ENCODE measurements at regions not wholly inside any gene's neighbourhood (a gene's known extent, or its start where the extent isn't known, plus 50 kb on each side); places are given as distances from the start of the nearest gene placed in this dataset.
"Not testable (repeated sequence)": the region's sequence is repeated elsewhere in the genome, so short reads cannot be mapped to it uniquely, and the experiment has no call there.

DNA sequence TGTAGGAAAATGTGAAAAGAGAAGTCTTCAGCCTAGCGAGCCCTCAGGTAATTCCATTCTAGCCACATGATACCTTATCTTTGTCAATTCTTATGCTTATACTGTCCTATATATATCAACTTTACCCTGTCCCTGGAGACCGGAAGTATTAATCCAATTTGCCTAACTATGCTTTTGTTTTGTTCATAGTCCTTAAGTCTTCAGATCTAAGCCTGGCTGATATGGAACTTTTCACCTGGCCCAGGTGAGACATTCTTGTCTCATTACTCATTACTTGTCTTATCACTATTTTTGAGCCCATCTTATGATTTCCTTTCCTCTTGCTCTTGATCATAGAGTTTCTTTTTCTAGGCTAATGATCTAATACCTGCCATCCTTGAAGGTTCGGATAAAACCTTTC, 194.1 kb upstream of the FANCL start:
- no peak for DNase-seq

DNA sequence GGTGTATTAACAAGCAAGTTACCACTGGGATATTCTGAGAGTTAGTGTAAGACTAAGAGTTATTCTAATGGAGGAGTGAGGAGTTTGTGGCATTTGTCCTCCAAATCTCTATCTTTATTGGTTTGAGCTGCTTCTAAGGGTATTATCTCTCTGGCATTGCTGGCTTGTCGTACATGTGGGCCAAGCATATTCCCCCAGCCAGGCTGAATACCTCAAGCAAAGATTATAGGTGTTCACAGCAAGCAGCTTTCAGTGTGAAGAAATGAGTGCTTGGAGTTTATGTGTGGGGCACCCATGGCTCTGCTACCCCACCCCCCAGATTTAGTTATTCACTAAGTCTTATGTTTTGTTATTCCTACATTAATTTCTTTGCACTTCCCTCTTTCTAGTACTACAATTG, 193.6 kb upstream of the FANCL start:
- no peak for DNase-seq

DNA sequence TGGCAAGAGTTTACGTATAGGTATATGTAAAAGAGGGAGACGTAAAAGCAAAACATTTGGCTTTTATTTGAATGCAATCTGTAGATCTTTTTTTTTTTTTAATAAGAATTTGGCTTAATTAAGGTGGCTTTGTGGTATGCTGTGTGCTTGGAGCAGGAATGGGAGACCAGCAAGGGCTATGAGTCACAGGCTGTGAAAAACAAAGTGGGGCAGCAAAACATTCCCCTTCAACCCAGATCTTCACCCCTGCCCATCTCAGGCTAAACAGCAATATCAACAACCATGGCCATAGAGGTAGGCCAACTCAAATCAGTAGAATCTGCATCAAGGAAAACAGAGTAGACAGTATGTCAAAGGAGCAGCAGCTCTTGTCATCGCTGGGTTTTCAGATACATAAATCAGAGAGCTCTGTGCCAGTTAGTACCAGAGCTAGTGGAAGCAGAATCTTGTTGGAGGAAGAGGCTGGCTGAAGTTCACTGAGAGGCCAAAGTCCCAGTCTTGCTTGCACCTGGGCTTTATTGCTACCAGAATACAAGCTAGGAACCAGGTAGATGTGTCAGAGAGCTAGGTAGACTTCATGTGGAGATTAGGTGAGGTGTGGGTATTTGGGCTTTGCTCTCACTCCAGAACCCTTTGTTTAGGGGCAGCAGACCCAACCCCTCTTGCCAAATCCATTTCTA, 191.5 kb upstream of the FANCL start:
- DNase-seq = no peak

DNA sequence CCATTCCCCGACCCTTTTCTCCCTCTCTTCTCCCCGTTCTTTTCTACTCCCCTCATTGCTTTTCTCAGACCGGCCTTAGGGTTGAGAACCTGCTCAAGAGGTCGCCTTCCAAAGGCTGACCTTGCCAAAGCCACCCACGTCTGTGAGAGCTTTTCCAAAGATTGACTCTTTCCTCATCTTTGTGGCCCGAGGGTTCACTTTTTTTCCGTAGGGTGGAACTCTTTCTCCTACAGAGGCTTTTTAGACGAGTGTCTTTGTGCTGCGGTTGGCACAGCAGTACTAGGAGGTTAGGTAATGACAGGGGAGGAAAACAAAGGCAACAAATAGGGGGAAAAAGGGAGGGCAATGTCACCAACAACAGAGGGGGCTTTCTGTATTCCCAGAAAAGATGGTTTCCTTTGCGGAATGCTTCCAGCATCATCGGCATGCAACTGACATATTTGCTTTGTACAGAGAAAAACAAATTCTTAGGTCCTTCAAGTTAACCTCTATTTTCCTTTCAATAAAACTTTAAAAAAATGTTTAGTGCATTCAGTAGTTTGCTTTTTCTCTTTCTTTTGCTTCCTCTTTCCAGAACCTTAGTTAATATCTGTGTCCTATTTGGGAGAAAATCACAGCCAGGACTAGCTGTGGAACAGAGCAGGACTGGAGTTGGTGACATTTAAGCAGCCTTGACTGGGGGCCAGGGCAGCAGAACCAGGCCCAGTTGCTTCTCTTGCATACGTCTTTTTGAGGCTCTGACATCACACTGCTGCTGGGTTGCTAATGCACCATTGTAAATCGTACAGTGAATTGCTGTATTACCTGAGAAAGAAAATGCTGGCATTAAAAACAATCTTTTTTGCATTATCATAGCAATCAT, 188.1 kb upstream of the FANCL start:
- no peak for DNase-seq

DNA sequence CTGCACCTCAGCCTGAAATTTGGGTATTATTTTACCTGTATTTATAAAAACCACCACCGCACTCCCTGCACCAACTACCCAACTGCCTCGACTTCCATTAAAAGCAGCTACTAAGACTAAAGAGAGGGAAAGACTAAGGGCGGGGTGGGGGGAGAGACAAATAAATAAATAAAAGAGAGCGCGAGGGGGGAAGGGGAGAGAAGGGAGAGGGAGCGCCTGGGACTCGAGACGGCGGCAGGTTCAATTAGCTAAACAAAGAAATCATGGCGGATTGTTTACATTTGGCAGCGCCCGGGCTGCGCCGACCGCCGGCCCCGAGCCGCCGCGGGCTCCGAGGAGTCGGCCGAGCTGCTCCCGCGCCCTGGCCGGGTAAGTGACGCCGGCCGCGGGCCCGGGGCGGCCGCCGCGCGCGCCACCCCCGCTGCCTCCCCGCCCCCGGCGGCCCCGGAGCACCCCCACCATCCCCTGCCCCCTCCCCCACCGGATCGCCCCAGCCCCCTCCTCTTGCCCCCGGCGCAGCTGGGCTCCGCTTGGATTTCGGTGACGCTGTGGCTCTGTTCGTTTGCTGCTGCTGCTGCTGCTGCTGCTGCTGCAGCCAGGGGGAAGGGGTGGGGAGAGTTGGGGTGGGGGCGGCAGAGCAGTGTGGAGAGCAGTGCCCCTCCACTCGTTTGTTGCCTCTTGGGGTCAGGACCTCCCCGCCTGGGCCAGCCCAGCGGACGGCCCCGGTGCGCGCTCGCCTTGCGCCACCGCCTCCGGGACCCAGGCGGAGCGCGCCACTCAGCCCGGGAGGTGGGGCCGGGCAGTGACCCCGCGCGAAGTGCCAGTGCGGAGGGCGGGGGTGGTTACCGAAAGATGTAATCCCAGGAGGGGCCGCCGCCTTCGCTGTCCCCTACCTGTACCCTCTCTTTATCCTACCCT, 187.2 kb upstream of the FANCL start:
- DNase-seq = no peak

DNA sequence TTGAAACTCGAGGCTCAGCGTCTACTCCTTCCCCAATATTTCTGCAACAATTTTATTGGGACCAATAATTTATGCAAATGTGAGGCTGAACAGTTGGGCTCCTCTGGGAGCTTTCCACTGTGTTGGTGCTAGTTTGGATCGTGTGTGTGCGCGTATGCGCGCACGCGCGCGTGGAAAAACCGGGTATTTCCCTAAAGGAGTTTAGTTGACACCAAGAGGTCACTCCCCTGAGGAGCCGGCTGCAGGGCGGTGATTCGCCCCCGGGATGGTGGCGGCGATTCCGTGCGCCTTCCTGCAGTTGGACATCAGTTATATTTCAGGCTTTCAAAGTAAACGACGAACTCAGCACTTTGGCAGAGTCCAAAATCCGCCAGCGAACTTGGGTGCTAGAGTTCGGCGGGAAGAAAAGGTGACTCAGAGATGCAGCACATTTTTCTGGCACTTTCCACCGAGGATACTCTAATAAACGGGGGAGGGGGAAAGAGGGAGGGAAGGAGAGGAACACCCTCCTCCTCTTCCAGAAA, 186.5 kb upstream of the FANCL start:
- DNase-seq = no peak

DNA sequence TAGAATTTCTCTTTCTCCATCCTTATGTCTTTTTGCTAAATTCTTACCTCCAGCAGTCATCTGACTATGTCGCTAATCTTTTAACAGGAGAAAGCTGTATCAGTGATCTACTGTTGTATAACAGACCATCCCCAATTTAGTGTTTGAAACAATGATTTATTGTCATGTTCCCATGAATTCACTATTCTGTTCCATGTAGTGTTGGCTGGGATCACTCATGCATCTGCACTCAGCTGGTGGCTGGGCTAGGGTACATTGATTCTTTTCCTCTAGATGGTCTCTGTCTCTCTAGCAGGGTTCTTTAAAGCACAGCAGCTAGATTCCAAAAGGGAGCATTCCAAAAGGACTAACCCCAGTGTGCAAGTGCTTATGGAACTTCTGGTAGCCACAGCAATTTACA, 184.2 kb upstream of the FANCL start:
- no peak for DNase-seq

DNA sequence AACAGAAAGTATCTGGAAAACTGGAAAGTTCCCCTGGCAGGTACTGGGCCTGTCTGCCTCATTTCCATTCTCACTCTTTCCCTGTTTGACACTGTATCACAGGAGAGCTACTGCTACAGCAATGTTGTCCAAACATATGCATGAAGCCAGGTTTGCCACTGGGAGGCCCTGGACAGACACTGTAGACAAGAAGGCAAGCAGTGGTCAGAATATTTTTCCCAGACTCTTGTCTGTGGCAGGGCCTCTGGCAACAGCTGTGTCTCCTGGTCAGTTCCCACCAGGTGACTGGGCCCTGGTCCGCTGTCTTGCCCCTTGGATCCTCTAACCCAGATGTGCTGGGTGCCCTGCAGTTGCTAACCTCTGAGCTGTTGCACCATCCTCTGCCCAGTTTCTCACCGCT, 178.9 kb upstream of the FANCL start:
- no peak for DNase-seq

DNA sequence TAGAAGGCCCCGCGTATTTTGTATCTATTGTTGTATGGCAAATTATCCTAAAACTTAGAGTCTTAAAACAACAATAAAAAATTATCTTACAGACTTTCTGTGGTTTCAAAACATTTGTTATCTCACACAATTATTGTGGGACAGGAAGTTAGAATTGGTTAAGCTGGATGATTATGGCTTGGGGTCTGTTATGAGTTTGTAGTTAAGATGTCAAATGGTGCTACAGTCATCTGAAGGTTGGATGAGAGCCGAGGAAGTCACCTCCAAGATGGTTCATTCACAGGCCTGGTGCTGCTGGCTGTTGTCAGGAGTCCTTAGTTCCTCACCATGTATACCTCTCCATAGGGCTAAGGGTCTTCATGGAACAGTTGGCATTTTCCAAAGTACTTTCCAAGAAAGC, 175.6 kb upstream of the FANCL start:
- no peak for DNase-seq

DNA sequence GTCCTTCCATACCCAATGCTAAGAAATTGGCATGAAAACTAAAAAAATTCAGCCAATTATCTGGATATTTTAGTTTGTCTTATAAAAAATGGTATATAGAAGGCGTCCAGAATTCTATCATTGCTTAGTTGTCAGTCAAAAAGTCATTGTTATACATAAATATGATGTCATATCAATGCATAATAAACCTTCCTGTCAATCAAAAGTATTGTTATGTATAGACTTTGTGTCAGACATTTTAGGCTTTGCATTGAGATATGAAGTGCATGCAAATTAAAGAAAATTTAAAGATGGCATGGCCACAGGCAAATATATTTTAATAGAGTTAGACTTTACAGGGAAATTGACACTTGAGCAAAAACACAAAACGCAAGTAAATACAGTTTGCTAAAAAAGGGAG, 173.4 kb upstream of the FANCL start:
- DNase-seq = no peak

DNA sequence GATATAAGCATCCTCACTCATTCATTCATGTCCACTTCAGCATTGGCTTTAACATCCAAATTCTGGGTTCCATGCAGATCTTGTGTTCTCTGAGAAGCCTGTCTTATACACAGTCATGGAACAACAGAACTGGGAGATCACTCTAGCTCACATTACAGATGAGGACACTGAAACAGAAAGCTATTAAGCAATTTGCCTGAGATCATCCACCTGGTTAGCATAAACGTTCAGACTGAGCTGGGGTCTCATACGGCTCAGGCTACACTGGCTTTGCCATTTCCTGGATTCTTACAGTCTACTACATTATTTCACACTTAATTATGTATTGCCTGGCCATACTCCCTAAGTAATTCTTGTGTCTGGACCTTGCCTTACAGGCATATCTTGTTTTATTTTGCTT, 169.4 kb upstream of the FANCL start:
- DNase-seq = no peak

DNA sequence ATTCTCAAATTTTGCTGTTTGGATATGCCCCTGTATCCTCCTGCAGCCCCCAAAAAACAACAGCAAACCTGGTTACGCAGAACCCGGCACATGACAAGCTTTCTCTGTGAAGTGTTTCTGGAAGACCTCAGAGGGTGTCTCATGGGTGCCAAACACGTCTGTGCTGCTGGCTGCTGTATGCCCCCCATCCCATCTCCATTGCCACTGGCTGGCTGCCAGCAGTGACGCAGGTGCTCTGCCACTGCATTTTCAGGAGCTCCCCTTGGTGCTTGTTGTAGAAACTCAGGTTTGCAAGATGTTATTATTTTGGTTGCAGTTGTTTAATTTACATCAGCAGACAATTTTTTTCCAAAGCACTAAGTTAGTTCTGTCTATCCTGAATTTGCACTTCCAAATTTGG, 166.4 kb upstream of the FANCL start:
- no peak for DNase-seq

DNA sequence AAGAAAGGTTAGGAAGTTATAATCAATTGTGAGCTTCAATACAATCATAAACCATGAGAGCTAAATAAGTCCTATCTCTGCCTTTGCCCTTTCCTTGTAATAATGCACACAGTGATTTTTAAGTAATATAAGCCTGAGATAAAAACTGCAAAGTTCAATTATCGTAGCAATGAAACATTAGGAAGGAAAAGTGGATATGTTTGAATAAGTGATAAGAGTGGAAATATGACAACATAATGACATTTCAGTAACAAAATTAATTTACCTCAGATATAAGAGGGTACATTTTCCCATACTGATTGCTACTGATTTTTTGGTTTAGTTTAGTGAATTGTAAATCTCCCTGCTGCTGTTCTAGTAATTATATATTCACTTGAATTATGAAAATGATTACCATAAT, 164.2 kb upstream of the FANCL start:
- DNase-seq = no peak

DNA sequence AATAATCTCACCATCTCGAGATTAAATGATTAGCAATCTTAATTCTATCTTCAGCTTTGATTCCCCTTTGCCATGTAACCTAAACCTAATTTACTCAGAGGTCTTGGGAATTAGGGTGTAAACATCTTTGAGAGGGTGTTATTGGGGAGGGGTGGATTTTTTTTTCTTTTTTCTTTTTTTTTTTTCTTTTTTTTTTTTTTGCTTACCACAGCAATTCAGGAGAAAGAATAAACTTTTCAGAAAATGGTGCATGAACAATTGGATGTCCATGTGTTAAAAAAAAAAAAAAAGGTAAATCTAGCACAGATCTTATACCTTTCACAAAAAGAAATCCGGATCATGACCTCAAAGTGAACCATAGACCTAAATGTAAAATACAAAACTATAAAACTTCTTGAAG, 160.8 kb upstream of the FANCL start:
- no peak for DNase-seq

DNA sequence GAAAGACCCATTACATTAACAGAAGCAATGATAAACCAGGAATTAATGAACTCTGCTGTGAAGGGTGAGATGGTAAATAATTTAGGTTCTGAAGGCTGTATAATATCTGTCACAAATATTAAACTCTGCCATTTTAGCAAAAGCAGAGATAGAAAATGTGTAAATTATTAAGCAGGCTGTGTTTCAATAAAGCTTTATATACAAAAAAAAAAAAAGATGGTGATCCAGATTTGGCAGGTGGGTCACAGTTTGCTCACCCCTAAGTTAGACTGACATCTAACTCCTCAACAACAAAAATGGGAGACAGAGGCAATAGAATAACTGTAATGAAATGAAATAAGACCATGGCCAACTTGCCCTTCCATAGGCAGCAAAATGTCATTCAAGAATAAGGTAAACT, 157.3 kb upstream of the FANCL start:
- no peak for DNase-seq

DNA sequence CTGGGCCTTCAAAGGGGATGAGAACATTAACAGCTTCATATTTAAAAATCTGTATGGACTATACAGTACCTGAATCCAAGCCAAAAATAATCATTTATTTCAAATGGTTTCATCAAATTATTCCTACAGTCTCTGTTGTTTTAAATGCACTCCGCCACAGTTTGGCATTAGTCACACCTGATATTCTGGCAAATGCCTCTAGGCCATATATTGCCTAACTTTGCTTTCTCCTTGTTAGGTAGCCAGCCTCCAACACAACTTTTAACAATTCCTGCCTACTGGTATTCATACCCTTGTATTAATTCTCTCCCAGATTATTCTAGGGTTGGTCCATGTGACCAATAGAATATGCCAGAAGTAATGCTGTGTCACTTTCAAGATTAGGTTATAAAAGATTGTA, 146.6 kb upstream of the FANCL start:
- DNase-seq = no peak

DNA sequence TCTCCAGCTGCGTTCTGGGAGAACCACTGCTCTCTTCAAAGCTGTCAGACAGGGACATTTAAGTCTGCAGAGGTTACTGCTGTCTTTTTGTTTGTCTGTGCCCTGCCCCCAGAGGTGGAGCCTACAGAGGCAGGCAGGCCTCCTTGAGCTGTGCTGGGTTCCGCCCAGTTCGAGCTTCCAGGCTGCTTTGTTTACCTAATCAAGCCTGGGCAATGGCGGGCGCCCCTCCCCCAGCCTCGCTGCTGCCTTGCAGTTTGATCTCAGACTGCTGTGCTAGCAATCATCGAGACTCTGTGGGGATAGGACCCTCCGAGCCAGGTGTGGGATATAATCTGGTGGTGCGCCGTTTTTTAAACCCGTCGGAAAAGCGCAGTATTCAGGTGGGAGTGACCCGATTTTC, 145.8 kb upstream of the FANCL start:
- DNase-seq = not testable (repeated sequence)

DNA sequence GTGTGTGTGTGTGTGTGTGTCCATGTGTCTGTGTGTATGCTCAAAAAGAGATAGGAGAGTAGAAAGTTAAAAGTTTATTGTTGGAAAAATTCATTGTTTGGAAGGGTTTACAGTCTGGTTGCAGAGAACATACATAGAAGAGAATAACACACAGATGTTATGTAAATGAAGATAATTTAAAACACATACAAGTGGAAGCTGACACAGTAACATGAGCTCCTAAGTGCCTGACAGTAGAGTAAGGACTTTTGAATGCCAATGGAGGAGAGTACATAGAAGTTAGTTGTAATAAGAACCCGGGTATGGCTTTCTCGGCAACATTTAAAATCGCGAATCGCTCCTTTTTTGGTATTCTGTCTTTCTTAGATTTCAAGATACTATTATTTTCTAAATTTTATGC, 137.0 kb upstream of the FANCL start:
- DNase-seq = no peak

DNA sequence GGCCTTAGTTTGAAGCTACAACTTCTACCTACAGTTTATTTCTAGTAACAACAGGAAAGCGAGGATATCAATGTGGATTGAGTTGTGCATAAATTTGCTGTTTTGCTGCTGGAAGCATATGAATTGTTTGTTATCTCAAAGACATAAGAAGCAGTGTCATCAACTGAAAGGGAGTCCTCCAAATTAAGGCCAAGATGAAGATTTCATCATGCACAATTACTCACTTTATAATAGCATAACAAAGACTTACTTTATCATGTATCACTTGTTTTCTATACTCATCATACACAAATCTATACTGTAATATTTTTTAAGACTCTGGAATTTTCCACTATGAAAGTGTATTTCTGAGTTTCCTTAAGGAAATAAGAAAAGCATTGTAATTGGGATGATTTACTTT, 136.1 kb upstream of the FANCL start:
- no peak for DNase-seq

DNA sequence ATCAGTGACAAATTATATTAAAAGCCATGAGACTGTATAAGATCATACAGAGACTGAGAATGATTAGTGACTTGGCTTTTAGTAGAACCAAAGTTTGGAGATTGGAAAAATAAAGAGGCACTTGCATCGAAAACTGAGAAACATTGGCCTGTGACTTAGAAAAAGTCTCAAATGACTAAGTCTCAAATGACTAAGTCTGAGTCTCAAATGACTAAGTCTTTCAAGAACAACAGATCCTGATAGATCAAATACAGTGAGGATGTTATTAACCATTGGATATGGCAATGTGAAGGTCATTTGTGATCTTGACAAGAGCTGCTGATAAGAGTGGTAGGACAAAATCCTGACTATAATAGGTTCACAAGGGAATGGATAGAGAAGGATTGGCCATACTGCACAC, 135.5 kb upstream of the FANCL start:
- no peak for DNase-seq

DNA sequence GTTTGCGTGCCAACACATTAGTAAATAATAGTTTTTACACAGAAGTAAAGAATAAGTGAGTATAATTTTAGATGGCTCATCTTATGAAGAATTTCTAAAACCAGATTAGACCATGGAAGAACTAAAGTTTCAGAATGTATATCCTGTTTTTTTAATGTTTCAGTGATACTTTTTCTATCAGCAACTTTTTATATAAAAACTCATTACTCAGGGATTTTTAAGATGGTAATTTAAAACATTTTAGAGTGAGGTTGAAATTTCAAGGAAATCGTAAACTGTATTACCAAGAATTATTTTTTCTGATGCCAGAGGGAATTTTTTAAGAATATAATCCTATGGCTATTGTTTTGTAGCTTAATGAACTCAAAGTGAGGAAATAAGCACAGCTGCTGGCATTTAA, 128.5 kb upstream of the FANCL start:
- no peak for DNase-seq

DNA sequence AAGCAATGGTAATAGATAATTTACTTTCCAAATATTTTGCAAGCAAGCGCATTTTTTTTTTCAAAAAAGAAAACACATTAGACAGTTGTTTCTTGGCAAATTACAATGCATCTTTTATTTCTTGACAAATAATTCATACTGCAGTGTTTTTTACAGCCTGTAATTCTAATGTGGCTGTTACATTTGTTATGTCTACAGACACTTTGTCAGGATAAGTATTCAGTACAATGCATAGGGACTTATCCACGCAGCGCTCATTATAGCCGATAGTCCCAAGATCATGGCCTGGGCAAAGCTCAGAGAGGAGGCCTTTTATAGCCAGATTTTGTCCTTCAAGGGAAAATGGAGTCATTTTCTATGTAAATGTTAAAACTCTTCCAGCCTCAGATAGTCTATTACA, 123.0 kb upstream of the FANCL start:
- no peak for DNase-seq

DNA sequence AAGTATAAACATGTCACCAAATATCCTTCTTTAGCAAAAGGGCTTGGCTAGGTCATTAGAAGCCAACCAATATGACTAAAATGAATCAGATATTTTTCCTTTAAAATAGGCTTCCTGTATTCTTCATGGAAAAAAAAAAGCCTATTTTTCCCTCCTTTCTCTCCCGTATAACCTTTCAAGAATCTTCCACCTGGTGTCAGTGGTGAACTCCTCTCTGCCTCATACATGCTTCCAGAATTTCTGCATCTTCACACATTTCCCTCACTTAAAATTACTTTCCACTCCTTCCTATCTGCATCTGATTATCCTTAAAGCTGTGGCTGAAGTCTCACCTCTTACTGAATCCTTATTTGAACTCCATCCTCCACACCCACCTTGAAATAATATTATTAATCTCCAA, 116.9 kb upstream of the FANCL start:
- no peak for DNase-seq
